HG03159 (cell line): ENCODE measurements at regions not wholly inside any gene's neighbourhood (a gene's known extent, or its start where the extent isn't known, plus 50 kb on each side); places are given as distances from the start of the nearest gene placed in this dataset.
A peak's percentile ranks its signal among the peaks of the same experiment; 100 is the strongest.

Experiments used
- ATAC-seq: cut with Tn5 transposase; IDR thresholded peaks from one replicate; pipeline ENCODE4 v1.9.1; 2021; ENCODE audit warnings: mild to moderate bottlenecking, moderate library complexity; ENCODE audit not compliant: unreplicated experiment

- ATAC-seq: no peak
Observed at GRCh38 chr10:10503772-10504171, 513.9 kb upstream of the CELF2 start.

- ATAC-seq: no peak
Observed at GRCh38 chr10:10508211-10508610, 509.5 kb upstream of the CELF2 start.

GRCh38 chr10:10510179-10510578 lies 507.5 kb upstream of the CELF2 start:
- no peak for ATAC-seq

- ATAC-seq: no peak
Observed at GRCh38 chr10:10513067-10513466, 504.6 kb upstream of the CELF2 start.

- no peak for ATAC-seq
Observed at GRCh38 chr10:10513898-10514297, 503.8 kb upstream of the CELF2 start.

- no peak for ATAC-seq
Observed at GRCh38 chr10:10514797-10515196, 502.9 kb upstream of the CELF2 start.

- ATAC-seq: no peak
Observed at GRCh38 chr10:10515479-10516204, 502.0 kb upstream of the CELF2 start.

GRCh38 chr10:10516346-10517130 lies 501.1 kb upstream of the CELF2 start:
- ATAC-seq: no peak

- no peak for ATAC-seq
Observed at GRCh38 chr10:10517866-10518265, 499.8 kb upstream of the CELF2 start.

- ATAC-seq: no peak
Observed at GRCh38 chr10:10519674-10520073, 498.0 kb upstream of the CELF2 start.

- ATAC-seq: peak; percentile 98
Observed at GRCh38 chr10:10520491-10521385, 496.9 kb upstream of the CELF2 start.

GRCh38 chr10:10526846-10527245 lies 490.8 kb upstream of the CELF2 start:
- ATAC-seq: no peak

GRCh38 chr10:10527861-10528562 lies 489.7 kb upstream of the CELF2 start:
- no peak for ATAC-seq

- ATAC-seq: no peak
Observed at GRCh38 chr10:10528563-10528910, 489.1 kb upstream of the CELF2 start.

GRCh38 chr10:10530313-10530712 lies 487.4 kb upstream of the CELF2 start:
- ATAC-seq: no peak

GRCh38 chr10:10532236-10532635 lies 485.4 kb upstream of the CELF2 start:
- no peak for ATAC-seq

- no peak for ATAC-seq
Observed at GRCh38 chr10:10532826-10533225, 484.8 kb upstream of the CELF2 start.

- ATAC-seq: no peak
Observed at GRCh38 chr10:10533437-10533836, 484.2 kb upstream of the CELF2 start.

- no peak for ATAC-seq
Observed at GRCh38 chr10:10538326-10538725, 479.3 kb upstream of the CELF2 start.

GRCh38 chr10:10540398-10540797 lies 477.3 kb upstream of the CELF2 start:
- ATAC-seq: no peak

GRCh38 chr10:10542477-10542876 lies 475.2 kb upstream of the CELF2 start:
- ATAC-seq: no peak
